Astrocyte (in vitro differentiated cells and primary cell): ENCODE measurements at regions not wholly inside any gene's neighbourhood (a gene's known extent, or its start where the extent isn't known, plus 50 kb on each side); places are given as distances from the start of the nearest gene placed in this dataset.

Experiments
- DNase-seq: peaks from one replicate; pipeline ENCODE4 v3.0.0-alpha.2; 2010; ENCODE audit warnings: low read depth
- FAIRE-seq: peaks from 2 replicates; lab custom pipeline; 2011; peaks lifted over from hg19 to GRCh38; lab: Jason Lieb, UNC
- H2AFZ ChIP-seq: 2 replicates; pipeline ENCODE4 v1.6.0; 2012; ENCODE audit warnings: low read depth, low read length, inconsistent platforms
- H3K27ac ChIP-seq: 2 replicates; pipeline ENCODE4 v1.5.1; 2011; ENCODE audit warnings: low read depth, low read length, inconsistent platforms
- H3K27me3 ChIP-seq: 2 replicates; pipeline ENCODE4 v1.6.0; 2011; ENCODE audit warnings: low read length, inconsistent platforms; ENCODE audit not compliant: insufficient read depth
- H3K36me3 ChIP-seq: 2 replicates; pipeline ENCODE4 v1.5.1; 2011; ENCODE audit warnings: low read length, inconsistent platforms; ENCODE audit not compliant: insufficient read depth
- H3K4me1 ChIP-seq: 2 replicates; pipeline ENCODE4 v1.5.1; 2011; ENCODE audit warnings: low read length, inconsistent platforms; ENCODE audit not compliant: insufficient read depth
- H3K4me2 ChIP-seq: 2 replicates; pipeline ENCODE4 v1.6.0; 2012; ENCODE audit warnings: low read length, inconsistent platforms
- H3K4me3 ChIP-seq: 2 replicates; pipeline ENCODE4 v1.5.1; 2011; ENCODE audit warnings: low read depth, mild to moderate bottlenecking, low read length, inconsistent platforms; ENCODE audit not compliant: insufficient read depth
- H3K79me2 ChIP-seq: 2 replicates; pipeline ENCODE4 v1.6.0; 2012; ENCODE audit warnings: mild to moderate bottlenecking, low read length, inconsistent platforms; ENCODE audit not compliant: insufficient read depth
- H3K9ac ChIP-seq: 2 replicates; pipeline ENCODE4 v1.6.0; 2012; ENCODE audit warnings: mild to moderate bottlenecking, low read length, inconsistent platforms
- H3K9me3 ChIP-seq: 2 replicates; pipeline ENCODE4 v1.5.1; 2012; ENCODE audit warnings: low read depth, mild to moderate bottlenecking, low read length, inconsistent platforms; ENCODE audit not compliant: insufficient read depth
- H4K20me1 ChIP-seq: 2 replicates; pipeline ENCODE4 v1.6.0; 2012; ENCODE audit warnings: low read length, inconsistent platforms; ENCODE audit not compliant: insufficient read depth
- H3K27ac Mint-ChIP-seq: one replicate; pipeline ENCODE4 v1.8.0; 2021; ENCODE audit warnings: mild to moderate bottlenecking, mixed read lengths; ENCODE audit not compliant: unreplicated experiment
- H3K27me3 Mint-ChIP-seq: one replicate; pipeline ENCODE4 v1.8.0; 2021; ENCODE audit warnings: low read depth, mixed read lengths; ENCODE audit not compliant: unreplicated experiment
- H3K36me3 Mint-ChIP-seq: one replicate; pipeline ENCODE4 v1.8.0; 2021; ENCODE audit warnings: low read depth, mixed read lengths; ENCODE audit not compliant: unreplicated experiment
- H3K4me1 Mint-ChIP-seq: one replicate; pipeline ENCODE4 v1.8.0; 2021; ENCODE audit warnings: low read depth, mixed read lengths; ENCODE audit not compliant: unreplicated experiment
- H3K4me3 Mint-ChIP-seq: one replicate; pipeline ENCODE4 v1.8.0; 2021; ENCODE audit warnings: mild to moderate bottlenecking, moderate library complexity, mixed read lengths; ENCODE audit not compliant: unreplicated experiment
- H3K9me3 Mint-ChIP-seq: one replicate; pipeline ENCODE4 v1.8.0; 2021; ENCODE audit warnings: mild to moderate bottlenecking, mixed read lengths; ENCODE audit not compliant: unreplicated experiment
- EZH2 ChIP-seq: IDR thresholded peaks from 2 replicates; pipeline ENCODE4 v1.6.1; 2012; ENCODE audit warnings: mild to moderate bottlenecking, low read length, inconsistent platforms; ENCODE audit not compliant: insufficient read depth
- TF ChIP-seq, protein P1 (sequence below): IDR thresholded peaks from 2 replicates; pipeline ENCODE4 v1.5.1; 2011; ENCODE audit warnings: low read depth, mild to moderate bottlenecking, inconsistent platforms, low read length, moderate library complexity; ENCODE audit not compliant: insufficient read depth

DNA sequence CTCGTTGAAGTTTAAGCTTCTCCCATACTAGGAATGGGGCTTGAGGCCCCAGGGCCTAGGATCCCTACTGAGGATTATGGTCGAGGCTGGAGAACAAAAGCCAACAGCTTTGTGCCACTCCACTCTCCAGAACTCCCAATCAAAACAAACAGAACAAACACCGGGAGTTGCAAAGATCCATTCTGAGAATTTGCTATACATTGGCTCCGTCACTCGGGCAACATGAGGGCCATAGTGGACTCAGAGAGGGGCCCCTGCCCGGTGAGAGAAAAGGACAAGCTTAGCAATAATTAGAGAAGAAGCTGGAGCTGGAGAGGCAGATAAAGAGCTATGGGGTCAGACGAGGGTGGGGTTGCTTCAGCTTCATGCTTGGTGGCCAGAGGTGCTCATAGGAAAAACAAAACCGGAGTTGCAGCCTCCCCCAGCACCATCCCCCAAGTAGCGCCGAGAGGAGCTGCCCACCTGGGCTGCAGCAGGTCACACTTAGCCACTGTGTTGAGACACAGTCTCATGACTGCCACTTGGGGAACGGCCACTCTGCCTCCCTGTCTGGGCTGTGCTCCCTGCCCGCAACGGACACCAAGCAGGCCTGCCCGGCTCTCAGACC lies 142.3 kb upstream of the HAAO start:
- Histone ChIP-seq H3K79me2 (no peaks in the 10 kb centered on the region), H4K20me1 (no peaks in the 10 kb centered on the region), H3K36me3 (no peaks in the 10 kb centered on the region), H3K27ac (no peak overlapping the region), H3K4me2 (no peak overlapping the region), H3K4me1 (peaks cover 27% of the 10 kb centered on the region), H3K9me3 (no peaks in the 10 kb centered on the region), H3K9ac (no peak overlapping the region), H3K27me3 (no peaks in the 10 kb centered on the region), H2AFZ (no peak overlapping the region), H3K4me3 (no peak overlapping the region)
- DNase-seq (no peak), FAIRE-seq (no peak)
- no peak overlapping the region for H3K27ac Mint-ChIP-seq
- H3K4me3 Mint-ChIP-seq, result no peak overlapping the region
- TF ChIP-seq EZH2, result no peak
- TF ChIP-seq, protein P1, sequence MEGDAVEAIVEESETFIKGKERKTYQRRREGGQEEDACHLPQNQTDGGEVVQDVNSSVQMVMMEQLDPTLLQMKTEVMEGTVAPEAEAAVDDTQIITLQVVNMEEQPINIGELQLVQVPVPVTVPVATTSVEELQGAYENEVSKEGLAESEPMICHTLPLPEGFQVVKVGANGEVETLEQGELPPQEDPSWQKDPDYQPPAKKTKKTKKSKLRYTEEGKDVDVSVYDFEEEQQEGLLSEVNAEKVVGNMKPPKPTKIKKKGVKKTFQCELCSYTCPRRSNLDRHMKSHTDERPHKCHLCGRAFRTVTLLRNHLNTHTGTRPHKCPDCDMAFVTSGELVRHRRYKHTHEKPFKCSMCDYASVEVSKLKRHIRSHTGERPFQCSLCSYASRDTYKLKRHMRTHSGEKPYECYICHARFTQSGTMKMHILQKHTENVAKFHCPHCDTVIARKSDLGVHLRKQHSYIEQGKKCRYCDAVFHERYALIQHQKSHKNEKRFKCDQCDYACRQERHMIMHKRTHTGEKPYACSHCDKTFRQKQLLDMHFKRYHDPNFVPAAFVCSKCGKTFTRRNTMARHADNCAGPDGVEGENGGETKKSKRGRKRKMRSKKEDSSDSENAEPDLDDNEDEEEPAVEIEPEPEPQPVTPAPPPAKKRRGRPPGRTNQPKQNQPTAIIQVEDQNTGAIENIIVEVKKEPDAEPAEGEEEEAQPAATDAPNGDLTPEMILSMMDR, result no peak
- H3K4me1 Mint-ChIP-seq, result peaks cover 23% of the 10 kb centered on the region
- peaks cover 2% of the 10 kb centered on the region for H3K9me3 Mint-ChIP-seq
- no peaks in the 10 kb centered on the region for H3K36me3 Mint-ChIP-seq
- H3K27me3 Mint-ChIP-seq, result peaks cover 12% of the 10 kb centered on the region

GRCh38 chr2:42933824-42934254 lies 141.5 kb upstream of the HAAO start:
- Histone ChIP-seq H3K9me3 (no peaks in the 10 kb centered on the region), H3K4me2 (no peak overlapping the region), H3K4me3 (no peak overlapping the region), H3K9ac (no peak overlapping the region), H4K20me1 (no peaks in the 10 kb centered on the region), H3K27me3 (no peaks in the 10 kb centered on the region), H2AFZ (no peak overlapping the region), H3K79me2 (no peaks in the 10 kb centered on the region), H3K27ac (no peak overlapping the region), H3K36me3 (no peaks in the 10 kb centered on the region), H3K4me1 (peaks cover 36% of the 10 kb centered on the region)
- FAIRE-seq, result no peak
- Mint-ChIP-seq H3K36me3 (no peaks in the 10 kb centered on the region), H3K27me3 (peaks cover 9% of the 10 kb centered on the region), H3K27ac (no peak overlapping the region), H3K9me3 (peaks cover 2% of the 10 kb centered on the region), H3K4me1 (peaks cover 24% of the 10 kb centered on the region), H3K4me3 (no peak overlapping the region)
- no peak for TF ChIP-seq EZH2
- TF ChIP-seq, protein P1, result no peak
- DNase-seq, result no peak
